ENCODE measurements at regions not wholly inside any gene's neighbourhood (a gene's known extent, or its start where the extent isn't known, plus 50 kb on each side); places are given as distances from the start of the nearest gene placed in this dataset.
A peak's percentile ranks its signal among the peaks of the same experiment; 100 is the strongest.

DNA sequence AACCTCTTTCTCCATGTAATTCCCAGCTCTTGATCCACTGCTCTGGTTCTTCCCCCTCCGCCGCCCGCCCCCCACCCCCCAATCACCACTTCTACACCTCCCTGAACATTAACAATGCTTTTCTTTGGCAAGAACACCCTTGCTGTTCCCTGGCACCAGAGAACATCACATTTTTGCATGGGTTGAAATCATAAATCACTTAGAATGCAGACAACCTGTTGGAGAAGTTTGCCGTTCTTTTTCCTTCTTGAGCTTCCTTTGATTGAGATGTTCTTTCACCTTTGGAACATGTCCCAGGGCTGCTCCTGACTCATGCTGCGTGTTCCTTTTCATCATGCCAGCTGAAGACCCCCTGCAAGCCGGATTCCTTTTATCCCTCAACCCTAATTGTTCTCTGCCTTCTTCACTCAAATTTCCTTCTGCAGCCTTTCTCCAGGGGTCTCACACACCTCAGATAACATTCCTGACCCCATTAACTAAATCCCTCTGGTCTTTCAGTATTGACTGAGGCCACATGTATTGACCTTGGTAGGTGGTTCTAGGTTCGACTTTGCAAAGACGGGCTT, 294.1 kb upstream of the TMPO start:
- DNase-seq = no peak

DNA sequence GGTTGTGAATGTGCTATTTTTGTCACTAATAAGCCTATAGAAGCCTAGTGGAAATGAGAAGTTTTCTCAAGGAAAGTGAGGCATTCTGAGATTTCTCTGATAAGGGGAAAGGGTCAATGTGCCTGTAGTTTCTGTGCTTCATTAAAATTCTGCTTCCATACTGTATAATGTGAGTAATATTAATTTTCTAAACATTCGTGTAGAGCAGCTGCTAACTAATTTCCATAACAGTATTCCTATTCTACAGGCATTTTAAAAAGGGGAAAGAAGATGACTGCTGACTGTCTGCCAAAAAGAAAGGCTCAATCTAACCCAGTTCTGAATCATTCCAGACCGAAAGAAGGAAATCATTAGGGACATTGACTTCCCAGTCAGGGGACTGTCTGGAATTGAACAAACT, 293.3 kb upstream of the TMPO start:
- no peak for DNase-seq

- DNase-seq = peak; percentile 59
These were observed 290.7 kb upstream of the TMPO start for GRCh38 chr12:98224584-98225221.

GRCh38 chr12:98227162-98227561, 288.2 kb upstream of the TMPO start:
- DNase-seq = no peak

- no peak for DNase-seq
These were observed 286.5 kb upstream of the TMPO start for GRCh38 chr12:98228683-98229539.

GRCh38 chr12:98229540-98229924, 285.9 kb upstream of the TMPO start:
- no peak for DNase-seq

DNA sequence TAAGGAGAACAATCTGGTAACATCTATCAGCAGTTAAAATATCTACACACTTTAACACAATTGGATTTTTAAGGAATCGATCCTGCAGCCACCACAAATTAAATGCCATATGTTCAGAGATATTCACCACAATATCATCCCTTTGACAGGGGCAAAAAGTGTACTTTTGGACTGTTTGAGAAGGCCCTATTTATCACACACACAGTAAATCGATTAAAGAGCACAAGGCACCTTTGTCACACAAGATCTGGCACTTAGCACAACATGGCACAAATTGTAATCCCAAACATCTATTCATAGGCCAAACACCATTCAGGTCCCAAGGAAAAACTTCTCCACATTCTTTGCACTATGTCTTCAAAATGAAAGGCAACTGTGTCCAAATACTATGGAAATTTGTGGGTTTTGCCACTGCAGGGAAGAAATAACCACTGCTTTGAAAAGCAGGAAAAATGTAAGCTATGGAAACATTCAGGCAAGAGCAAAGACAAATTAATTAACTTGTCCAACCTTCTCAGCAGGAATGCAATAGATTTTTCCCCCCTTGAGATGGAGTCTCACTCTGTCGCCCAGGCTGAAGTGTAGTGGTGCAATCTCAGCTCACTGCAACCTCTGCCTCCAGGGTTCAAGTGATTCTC, 282.5 kb upstream of the TMPO start:
- DNase-seq = no peak

GRCh38 chr12:98235301-98235700, 280.1 kb upstream of the TMPO start:
- DNase-seq = no peak

GRCh38 chr12:98238515-98239130, 276.8 kb upstream of the TMPO start:
- DNase-seq = no peak

GRCh38 chr12:98243190-98243589, 272.2 kb upstream of the TMPO start:
- no peak for DNase-seq

DNA sequence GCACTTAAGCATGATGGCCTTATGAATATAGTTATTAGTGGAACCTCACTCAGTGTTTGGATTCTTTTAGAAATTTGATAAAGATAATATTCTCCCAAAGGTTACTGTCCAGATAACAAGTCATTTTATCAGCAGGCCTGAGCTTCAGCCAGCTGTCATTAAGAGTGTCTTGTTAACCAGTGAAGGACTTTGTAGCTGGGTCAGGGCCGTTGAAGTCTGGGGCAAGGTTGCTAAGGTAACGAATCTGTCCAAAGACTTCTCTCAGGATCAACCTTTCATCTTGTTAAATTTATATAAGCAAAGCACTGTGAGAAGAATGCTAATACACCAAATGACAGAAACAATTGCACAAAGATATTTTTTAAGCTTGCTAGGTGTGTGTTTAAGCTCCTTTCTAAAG, 271.3 kb upstream of the TMPO start:
- DNase-seq = no peak

DNA sequence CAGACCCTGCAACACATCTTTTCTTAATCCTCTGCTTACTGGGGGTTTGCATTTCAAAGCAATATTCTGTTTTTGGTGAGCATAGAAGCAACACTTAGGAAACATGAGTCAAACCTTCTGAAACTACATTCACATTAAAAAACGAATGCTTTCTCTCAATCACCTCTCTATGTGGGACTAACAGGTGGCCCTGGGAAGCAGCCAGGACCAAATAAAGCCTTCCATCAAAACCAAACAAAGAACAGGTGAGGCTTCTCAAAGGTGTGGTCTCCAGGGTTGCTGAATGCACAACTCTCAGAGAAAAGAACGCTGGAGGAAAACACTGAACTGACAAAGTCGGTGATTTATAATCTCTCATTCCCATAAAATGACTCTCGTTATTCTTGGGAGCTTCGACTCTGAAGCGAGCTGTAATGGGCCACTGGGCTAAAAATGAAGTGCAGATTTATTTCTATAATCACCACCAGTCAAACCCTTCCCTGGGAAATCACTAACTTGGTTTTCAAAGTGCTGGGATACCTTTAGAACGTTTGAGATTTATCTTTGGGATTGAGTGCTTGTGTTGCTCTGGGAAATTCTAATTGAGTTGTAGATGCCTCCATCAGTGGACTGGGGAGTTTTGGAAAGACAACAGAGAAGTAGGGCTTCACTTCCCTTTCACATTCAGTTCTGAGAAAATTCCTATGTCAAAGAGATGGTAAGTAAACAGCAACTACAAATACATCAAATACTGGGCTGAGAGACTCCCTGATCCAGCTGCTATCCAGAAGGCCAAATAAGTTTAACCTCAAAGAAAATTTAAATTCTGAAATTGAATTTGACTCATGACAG, 262.0 kb upstream of the TMPO start:
- no peak for DNase-seq

GRCh38 chr12:98256830-98257229, 258.6 kb upstream of the TMPO start:
- DNase-seq = no peak

DNA sequence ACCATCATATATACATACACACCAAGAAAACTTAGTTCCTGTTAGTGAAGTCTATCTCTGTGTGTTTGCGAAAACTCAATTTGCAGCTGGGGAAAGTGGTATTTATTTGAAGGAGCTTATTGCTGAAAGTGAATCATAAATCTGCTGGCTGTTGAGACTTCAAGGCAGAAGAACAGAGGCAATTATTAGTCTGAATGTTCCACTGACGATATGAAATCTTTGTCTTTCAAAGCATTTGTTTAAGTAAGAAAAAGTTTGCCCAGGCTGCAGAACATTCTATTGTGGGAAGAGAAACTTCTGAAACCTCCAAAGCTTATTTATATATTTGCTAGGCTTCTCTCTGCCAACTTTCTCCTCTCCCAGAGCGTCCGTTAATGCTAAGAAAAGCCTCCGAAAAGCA, 255.7 kb upstream of the TMPO start:
- peak; percentile 20 for DNase-seq

- no peak for DNase-seq
These were observed 255.1 kb upstream of the TMPO start for GRCh38 chr12:98260276-98260675.

DNA sequence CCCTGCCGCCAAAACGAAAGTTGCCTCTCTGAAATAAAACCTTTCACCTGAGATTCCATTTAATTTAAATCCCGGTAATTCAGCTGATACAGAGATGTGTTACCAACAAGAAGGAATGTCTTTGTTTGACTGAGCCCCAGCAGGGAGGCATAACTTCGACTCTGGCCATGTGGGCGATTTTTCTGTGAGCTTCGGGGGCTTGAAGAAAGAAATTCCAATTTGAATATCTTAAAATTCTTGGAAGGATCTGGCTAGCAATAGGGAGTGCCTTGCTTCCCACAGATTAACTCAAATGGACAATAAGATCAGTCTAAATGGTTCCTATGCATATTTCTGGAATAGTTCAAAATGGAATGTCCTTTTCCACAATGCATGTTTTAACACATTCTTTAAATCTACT, 252.5 kb upstream of the TMPO start:
- DNase-seq = no peak

DNA sequence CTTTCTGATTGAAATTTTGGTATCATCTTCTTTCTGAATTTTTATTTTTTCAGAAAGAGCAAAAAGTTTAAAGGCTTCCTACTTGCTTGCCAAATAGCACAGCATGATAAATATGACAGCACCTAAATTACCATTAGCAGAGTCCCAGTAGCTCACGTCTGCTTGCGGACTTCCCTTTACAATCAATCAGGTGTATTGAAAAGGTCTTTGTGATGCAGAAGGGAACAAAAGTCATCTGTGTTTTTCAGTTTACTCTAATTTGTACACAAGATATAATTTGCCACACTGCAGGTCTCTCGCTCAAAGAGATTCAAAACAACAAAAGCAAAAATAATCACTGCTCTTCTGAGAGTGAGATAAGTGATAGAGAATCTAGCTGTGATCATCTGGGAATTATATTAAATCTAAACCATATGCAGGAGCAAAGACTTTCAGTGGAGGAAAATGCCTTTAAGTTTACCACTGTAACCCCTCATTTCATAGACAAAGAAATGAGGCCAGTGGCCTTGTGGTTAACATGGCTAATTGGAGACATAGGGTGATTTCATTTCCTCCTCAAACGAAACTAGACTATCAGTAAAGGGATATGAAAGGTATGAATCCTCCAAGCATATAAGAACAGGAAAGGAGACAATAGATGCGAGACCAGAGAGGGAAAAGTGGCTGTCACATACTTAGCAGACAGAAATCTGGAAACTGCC, 240.8 kb upstream of the TMPO start:
- no peak for DNase-seq

- DNase-seq = no peak
These were observed 240.3 kb upstream of the TMPO start for GRCh38 chr12:98275131-98275475.

DNA sequence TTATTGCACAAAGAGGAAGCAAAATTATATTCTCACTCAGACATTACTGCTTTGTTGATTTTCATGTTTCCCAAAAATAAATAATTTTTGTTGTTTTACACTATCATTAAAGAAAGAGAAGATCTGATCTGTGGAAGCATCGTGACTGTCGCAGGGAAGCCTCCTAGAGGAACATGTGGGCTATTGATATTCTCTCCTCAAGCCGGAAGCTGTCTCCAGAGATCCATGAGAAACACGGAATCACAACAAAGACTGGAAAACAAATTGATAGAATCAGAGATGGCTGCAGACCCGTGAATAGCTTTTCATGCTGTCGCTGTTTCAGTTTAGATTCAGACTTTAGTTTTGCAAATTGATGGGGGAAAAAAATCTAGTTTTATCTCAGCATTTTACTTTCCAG, 235.2 kb upstream of the TMPO start:
- DNase-seq = no peak

GRCh38 chr12:98280621-98281020, 234.8 kb upstream of the TMPO start:
- no peak for DNase-seq

DNA sequence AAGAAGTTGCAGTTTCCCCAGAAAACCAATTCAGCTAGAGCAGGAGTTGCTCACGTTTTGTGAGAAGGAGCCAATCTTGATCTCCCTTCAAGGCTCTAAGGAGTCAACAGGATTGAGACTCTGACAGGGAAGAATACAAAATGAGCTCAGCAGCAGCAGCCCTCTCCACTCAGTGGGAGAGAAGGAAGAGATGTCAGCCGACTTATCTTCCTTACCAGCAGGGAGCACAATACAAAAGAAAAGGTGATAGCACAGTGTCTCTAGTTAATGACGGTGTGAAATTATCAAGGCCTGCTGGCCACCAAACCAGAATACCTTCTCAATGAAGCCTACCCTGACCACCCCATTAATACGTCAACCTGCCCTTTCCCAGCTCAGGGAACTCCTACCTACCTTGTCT, 223.6 kb upstream of the TMPO start:
- no peak for DNase-seq

Measured in skin of body (tissue), 1 donor.